ENCODE measurements at regions not wholly inside any gene's neighbourhood (a gene's known extent, or its start where the extent isn't known, plus 50 kb on each side); places are given as distances from the start of the nearest gene placed in this dataset.
"Not testable (repeated sequence)": the region's sequence is repeated elsewhere in the genome, so short reads cannot be mapped to it uniquely, and the experiment has no call there.

DNA sequence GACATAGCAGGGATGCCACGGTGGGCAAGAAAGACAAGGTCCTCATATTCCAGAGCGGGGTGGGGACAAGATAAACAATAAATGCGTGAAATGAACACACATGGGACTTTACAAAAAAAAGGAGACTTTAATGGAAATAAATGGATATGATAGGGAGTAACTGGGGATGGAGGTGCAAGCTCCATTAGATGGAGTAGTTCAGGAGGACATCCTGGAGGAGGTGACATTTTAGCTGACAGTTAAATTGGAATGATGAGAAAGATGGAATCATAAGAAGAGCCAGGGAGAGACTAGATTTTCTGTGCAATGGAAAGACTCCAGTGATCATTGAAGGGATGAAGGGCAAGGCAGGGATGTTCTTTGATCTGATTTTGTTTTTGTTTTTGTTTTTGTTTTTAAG, 83.6 kb upstream of the MYL10 start:
- DNase-seq: no peak

DNA sequence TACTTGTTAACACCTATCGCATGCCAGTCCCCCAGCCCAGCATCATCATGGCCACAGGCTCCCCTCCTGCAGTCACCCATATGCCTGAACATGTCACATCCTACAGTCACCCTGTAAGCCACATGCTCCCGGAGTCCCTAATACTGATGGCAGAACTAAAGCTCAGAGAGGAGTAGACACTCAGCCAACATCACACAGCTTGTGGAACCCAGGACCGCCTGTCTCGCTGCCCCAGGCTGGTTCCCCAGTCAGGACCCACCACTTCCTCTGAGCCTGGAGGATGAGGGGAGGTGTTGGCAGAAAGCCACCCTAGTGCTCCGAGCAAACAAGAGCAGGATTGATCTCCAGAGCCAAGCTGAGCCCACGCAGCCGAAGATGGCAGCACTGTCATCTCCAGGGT, 85.0 kb upstream of the MYL10 start:
- no peak for DNase-seq

DNA sequence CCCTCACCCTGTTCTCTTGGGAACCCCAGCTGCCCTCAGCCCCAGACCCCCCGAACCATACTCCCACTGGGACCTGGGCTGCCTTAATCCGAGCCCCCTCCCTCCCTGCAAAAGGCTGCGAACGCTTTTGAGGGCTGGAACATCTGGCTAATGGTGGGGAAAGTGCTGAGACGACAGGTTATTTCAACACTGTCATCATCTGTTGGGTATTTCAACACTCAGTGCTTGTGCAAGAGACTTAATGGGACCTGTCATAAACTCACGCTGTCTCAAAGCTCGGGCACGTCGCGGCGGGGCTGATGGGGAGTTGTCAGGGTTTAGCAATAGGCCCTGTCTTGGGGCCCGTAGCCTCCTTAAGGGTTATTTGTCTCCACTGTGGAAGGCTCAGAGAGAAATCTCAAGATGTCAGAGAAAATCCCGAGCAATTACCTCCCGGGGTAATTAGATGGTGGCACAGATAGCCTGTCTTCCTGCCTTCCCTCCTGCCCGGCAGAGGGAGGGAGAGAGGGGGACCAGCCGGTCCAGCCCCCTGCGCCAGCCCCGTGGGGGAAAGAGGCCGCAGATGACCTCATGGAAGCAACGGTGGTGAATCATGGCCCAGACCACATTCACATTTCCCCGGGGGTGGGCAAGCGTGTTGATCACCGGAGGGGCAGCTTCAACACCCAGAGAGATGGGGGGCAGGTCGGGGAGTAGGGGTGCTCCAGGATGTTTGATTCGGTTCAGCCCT, 88.7 kb upstream of the MYL10 start:
- no peak for DNase-seq

- no peak for DNase-seq
These were observed 89.4 kb upstream of the MYL10 start for GRCh38 chr7:101718363-101719122.

DNA sequence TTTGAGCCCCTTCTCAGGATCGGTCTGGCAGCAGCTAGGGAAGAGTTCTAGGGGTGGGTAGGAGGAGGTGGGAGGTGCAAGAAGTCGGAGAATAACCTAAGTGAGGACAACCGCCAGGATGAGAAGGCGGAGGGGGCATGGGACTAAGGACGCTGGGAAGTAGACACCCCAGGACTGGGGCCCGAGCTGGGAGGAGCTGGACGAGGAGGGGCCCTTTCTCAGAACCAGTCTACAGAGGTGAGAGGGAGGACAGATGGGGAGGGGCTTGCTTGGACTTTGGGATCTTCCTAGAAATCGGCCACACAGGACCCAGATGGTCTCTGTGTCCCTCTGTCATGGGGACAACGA, 90.0 kb upstream of the MYL10 start:
- DNase-seq: no peak

- no peak for DNase-seq
These were observed 91.2 kb upstream of the MYL10 start for GRCh38 chr7:101720324-101720723.

- DNase-seq: no peak
These were observed 93.2 kb upstream of the MYL10 start for GRCh38 chr7:101722247-101722646.

DNA sequence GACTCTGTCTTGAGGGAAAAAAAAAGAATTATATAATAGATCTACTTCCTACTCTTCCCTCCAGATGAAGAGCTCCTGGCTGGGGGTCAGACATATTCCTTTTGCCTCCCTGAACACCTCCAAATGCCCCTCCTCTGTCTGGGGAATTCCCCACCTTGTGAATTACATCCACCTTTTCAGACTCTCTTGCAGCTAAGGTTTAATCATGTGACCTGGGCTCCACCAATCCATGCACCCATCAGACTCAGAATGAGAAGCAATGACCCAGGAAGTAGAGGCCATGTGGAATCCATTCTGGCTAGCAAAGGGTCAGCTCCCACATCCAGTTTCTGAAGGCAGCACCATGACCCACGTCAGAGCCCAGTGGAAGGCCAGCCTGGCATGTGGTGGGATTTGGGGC, 93.6 kb upstream of the CUX1 start:
- DNase-seq: no peak

GRCh38 chr7:101724957-101725356, 92.5 kb upstream of the CUX1 start:
- DNase-seq: no peak

GRCh38 chr7:101725921-101726320, 91.5 kb upstream of the CUX1 start:
- no peak for DNase-seq

DNA sequence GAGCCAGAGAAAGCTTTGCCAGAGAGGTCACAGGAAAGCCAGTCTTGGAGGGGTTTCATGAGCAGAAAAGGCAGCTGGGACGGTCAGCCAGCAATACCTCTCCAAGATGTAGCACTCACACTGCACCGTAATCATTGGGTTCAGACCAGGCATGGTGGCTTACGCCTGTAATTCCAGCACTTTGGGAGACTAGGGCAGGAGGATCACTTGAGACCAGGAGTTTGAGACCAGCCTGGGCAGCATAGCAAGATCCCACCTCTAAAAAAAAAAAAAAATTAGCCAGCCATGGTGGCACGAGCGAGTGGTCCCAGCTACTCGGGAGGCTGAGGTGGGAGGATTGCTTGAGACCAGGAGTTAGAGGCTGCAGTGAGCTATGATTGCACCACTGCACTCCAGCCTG, 90.2 kb upstream of the CUX1 start:
- no peak for DNase-seq

DNA sequence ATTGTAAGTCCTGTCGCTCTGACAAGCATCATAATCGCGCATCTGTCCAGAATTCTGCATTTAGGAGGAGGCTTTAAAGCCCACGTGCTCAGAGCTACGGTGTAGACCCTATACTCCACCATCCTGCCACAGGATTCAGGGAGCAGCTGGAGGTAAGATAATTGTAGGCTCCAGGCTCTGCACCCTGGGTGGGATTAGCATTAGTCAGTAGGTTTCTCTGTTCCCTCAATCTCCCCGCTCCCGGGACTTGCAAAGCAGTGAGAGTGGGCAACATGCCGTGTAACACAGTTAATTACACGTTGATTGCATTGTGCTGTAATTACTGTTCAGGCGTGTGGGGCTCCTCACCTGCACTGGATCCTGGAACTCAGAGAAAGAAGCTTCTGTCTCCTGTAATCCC, 89.3 kb upstream of the CUX1 start:
- DNase-seq: no peak

GRCh38 chr7:101728873-101729240, 88.6 kb upstream of the CUX1 start:
- DNase-seq: not testable (repeated sequence)

- DNase-seq: no peak
These were observed 88.1 kb upstream of the CUX1 start for GRCh38 chr7:101729241-101729883.

GRCh38 chr7:101731502-101732084, 85.8 kb upstream of the CUX1 start:
- DNase-seq: no peak

GRCh38 chr7:101733713-101734475, 83.5 kb upstream of the CUX1 start:
- DNase-seq: peak; percentile 43

GRCh38 chr7:101736084-101736483, 81.3 kb upstream of the CUX1 start:
- no peak for DNase-seq

DNA sequence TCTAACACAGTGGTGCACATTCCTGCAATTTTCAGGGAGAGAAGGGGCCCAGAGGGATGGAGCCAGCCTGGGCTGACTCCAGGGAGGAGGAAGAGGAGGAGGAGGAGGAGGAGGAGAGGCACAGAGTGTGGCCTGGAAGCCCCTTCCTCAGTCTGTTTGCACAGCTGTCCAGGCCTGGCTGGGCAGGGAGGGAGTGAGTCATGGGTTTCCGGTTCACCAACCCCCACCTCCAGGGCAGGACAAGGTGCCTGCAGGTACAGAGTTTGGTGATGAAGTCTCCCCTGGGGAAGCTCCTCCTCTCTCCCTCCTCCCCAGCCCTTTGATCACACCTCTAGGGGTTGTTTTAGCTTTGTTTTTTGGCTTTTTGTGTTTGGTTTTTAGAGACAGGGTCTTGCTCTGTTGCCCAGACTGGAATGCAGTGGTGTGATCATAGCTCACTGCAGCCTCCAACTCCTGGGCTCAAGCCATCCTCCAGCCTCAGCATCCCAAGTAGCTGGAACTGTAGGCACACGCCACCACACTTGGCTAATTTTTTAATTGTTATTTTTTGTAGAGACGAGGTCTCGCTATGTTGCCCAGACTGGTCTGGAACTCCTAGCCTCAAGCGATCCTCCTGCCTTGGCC, 77.5 kb upstream of the CUX1 start:
- peak; percentile 10 for DNase-seq

GRCh38 chr7:101740981-101741725, 76.3 kb upstream of the CUX1 start:
- DNase-seq: no peak

DNA sequence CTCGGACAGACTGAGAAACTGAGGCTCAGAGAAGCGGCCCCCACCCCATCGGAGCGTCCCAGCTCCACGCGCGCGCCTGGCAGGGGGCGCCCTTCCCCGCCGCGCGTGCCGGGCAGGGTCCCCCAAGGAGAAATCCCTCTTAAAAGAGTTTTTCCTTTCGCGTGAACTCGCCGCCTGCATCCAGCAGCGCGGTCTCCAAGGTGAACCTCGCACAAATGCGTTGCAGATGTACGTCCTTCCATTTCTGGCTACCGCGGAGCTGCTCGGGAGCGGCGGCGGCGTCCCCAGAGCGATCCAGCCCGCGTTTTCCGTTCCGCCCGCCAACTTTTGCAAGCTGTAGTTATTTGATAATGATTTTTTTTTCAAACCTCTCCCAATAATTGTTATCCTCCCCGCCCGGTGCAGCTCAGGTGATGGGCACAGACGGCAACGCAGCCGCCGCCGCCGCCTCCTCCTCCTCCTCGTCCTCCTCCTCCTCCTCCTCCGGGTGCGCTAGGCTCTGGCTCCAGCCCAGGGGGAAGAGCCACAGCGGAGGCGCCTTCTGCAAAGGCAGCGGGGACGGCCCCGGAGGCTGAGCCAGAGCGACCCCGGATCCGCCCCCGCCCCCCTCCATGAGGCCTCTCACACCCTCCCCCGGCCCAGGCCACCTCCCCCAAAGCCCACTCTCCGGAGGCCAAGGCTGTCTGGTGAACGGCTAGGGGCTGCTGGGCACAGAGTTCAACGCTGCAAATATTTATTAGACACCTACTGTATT, 74.0 kb upstream of the CUX1 start:
- DNase-seq: no peak

- no peak for DNase-seq
These were observed 73.4 kb upstream of the CUX1 start for GRCh38 chr7:101743995-101744360.
